ENCODE measurements at regions not wholly inside any gene's neighbourhood (a gene's known extent, or its start where the extent isn't known, plus 50 kb on each side); places are given as distances from the start of the nearest gene placed in this dataset.
"Not testable (repeated sequence)": the region's sequence is repeated elsewhere in the genome, so short reads cannot be mapped to it uniquely, and the experiment has no call there.

DNA sequence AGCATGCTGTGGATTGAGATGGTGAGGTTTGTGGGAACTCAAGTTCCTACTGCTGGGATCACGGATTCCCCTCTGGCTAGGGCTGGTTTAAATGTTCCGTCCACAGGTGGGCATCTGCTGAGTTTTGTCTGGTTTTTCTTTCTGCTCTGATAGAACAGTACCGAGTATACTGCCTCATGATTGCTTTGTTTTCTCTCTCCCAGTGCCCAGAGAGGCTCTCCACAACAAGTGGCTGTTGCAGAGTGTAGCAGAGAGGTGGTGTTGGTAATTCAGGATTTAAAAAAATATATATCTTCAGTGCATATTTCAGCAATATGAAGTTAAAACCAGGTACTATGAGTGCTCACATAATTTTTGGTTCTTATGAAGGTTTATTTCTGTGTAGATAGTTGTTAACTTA is 213.7 kb downstream of the TEX13C start:
- Mint-ChIP-seq H3K4me1 (no peaks in the 10 kb centered on the region), H3K27me3 (no peaks in the 10 kb centered on the region), H3K27ac (no peak overlapping the region), H3K4me3 (no peak overlapping the region), H3K36me3 (no peaks in the 10 kb centered on the region), H3K9me3 (peaks cover 0 to 6% (median 2%) of the 10 kb centered on the region in 7 donors)
- DNase-seq, result no peak
- ATAC-seq (ENCODE audit: low read depth in 2 of 2), result no peak

DNA sequence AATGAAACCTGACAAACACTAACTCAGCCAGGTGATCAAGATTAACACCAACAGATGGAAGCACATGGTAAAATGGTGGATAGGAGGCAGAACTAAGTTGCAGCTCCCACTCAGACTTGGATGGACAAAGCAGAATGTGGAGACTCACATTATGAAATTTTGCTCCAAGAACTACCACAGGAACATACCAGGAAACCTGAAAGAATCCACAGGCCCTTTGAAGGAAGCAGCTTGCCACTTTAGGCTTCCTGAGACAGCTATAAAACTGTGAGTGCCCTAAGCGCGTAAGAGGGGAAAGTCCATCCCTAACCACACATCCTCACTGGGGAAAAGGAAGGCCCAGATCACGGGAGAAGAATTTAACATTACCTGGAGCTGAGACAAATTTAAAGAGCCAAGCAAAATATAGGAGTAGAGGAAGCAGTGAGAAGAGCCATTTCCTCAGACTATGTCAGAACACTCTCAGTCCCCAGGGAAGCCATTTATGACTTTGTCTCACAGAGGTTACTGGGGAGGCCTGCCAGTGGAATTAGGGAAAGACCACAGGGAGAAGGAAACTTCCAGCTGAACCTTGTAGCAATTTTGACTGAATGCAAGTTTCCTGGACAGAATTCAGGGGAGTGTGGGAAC is 224.5 kb downstream of the TEX13C start:
- Mint-ChIP-seq H3K9me3 (peaks cover 4 to 11% (median 6%) of the 10 kb centered on the region in 7 donors), H3K4me1 (no peaks in the 10 kb centered on the region), H3K36me3 (no peaks in the 10 kb centered on the region), H3K27me3 (no peaks in the 10 kb centered on the region), H3K4me3 (peak overlapping the region in 1 of 8 donors; percentile 42), H3K27ac (no peak overlapping the region)
- ATAC-seq (ENCODE audit: low read depth in 2 of 2), result no peak
- no peak for DNase-seq

DNA sequence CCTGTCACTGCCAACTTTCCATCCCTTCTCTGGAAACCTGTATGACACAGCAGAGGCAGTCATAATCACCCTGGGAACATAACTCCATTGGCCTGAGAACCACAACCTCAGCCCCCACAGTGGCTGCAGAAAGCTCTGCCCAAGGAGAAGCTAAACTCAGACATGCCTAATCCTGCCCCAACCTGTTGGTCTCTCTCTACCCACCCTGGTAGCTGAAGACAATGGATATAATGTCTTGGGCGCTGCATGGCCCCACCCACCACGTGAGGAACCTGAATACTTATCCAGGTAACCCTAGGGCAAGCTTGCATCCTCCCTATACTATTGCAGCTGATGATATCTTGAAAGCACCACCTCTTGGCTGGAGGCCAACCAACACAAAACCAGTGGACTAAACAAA is 225.2 kb downstream of the TEX13C start:
- no peaks in the 10 kb centered on the region for H3K4me1 Mint-ChIP-seq
- no peak for DNase-seq
- H3K9me3 Mint-ChIP-seq, result peaks cover 4 to 10% (median 6%) of the 10 kb centered on the region in 7 donors
- H3K4me3 Mint-ChIP-seq, result no peak overlapping the region
- no peaks in the 10 kb centered on the region for H3K36me3 Mint-ChIP-seq
- no peak for ATAC-seq (ENCODE audit: low read depth in 2 of 2)
- no peaks in the 10 kb centered on the region for H3K27me3 Mint-ChIP-seq
- H3K27ac Mint-ChIP-seq, result no peak overlapping the region

DNA sequence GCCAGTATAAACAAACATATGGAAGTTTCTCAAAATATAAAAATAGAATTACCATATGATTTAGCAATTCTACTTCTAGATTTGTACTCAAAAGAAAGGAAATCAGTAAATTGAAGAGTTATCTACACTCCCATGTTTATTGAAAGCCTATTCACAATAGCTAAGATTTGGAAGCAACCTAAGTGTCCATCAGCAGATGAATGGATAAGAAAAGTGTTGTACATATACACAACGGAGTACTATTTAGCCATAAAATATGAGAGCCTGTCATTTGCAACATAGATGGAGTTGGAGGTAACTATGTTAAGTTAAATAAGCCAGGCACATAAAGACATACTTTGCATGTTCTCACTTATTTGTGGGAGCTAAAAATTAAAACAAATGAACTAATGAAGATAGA is 257.8 kb downstream of the TEX13C start:
- Mint-ChIP-seq H3K36me3 (no peaks in the 10 kb centered on the region), H3K4me1 (no peaks in the 10 kb centered on the region), H3K27me3 (no peaks in the 10 kb centered on the region), H3K9me3 (peaks cover 0 to 9% (median 5%) of the 10 kb centered on the region in 7 donors), H3K27ac (no peak overlapping the region), H3K4me3 (no peak overlapping the region)
- ATAC-seq (ENCODE audit: low read depth in 2 of 2) (no peak), DNase-seq (no peak)

DNA sequence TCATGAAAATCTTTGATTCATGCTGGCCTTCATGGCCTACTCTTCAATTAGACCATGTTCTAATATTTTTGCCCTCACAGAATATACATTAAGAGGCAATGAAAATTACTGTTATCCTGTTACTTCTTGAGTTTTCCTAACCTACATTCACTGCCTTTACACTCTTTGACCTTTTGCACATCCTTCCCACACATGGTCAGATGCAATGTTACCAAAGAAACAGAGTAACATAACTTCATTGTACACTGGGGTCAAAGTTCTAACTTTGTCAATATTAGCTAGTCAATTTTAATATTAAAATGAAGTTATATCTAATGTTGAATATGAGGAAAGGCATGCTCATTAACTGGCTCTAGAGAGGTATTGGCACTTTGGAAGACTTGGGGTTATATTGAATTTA is 284.8 kb downstream of the TEX13C start:
- H3K27ac Mint-ChIP-seq, result no peak overlapping the region
- H3K4me3 Mint-ChIP-seq, result no peak overlapping the region
- H3K4me1 Mint-ChIP-seq, result no peaks in the 10 kb centered on the region
- H3K9me3 Mint-ChIP-seq, result peaks cover 0 to 5% (median under 1%) of the 10 kb centered on the region in 7 donors
- DNase-seq, result no peak
- no peaks in the 10 kb centered on the region for H3K36me3 Mint-ChIP-seq
- ATAC-seq (ENCODE audit: low read depth in 2 of 2), result no peak
- H3K27me3 Mint-ChIP-seq, result no peaks in the 10 kb centered on the region

DNA sequence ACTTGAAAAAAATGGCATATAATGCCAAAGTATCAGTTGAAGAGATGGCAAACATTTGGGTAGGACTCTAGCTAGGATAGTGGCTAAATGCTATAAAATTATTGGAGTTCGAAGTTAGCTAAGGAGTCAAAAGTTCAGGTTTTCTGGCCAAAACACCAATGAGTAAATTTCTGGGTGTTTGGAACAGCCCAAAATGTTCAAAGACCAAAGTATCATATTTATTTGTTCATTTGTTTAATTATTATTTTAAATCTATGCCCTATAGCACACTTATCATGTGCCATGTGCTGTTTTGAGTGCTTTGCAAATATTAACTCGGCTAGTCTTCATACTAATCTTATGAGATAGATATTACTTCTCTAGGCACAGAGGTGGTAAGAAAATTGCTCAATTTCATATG is 285.5 kb downstream of the TEX13C start:
- Mint-ChIP-seq H3K27me3 (no peaks in the 10 kb centered on the region), H3K27ac (no peak overlapping the region), H3K9me3 (peaks cover 0 to 5% (median 0%) of the 10 kb centered on the region in 7 donors), H3K4me1 (no peaks in the 10 kb centered on the region), H3K36me3 (no peaks in the 10 kb centered on the region), H3K4me3 (no peak overlapping the region)
- DNase-seq (no peak), ATAC-seq (ENCODE audit: low read depth in 2 of 2) (no peak)

DNA sequence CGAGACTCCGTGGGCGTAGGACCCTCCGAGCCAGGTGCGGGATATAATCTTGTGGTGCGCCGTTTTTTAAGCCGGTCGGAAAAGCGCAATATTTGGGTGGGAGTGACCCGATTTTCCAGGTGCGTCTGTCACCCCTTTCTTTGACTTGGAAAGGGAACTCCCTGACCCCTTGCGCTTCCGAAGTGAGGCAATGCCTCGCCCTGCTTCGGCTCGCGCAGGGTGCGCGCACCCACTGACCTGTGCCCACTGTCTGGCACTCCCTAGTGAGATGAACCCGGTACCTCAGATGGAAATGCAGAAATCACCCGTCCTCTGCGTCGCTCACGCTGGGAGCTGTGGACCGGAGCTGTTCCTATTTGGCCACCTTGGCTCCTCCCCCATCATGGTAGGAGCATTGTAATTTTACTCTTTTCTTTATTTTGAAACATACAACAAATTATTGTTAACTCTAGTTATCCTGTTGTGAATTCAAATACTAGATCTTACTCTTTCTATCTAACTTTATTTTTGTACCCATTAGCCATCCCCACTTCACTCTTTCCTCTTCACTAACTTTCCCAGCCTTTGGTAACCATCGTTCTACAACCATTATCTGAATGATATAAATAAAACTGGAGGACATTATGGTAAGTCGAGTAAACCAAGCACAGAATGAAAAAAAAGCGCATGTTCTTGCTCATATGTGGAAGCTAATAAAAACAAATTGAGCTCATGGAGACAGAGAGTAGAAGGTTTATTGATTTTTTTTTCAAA is 295.1 kb downstream of the TEX13C start:
- H3K4me1 Mint-ChIP-seq; H3K36me3 Mint-ChIP-seq; ATAC-seq (ENCODE audit: low read depth in 2 of 2); H3K27ac Mint-ChIP-seq; H3K27me3 Mint-ChIP-seq; DNase-seq; H3K4me3 Mint-ChIP-seq: not testable (repeated sequence)
- H3K9me3 Mint-ChIP-seq, result peaks cover 0 to 11% (median 3%) of the 10 kb centered on the region in 7 donors

DNA sequence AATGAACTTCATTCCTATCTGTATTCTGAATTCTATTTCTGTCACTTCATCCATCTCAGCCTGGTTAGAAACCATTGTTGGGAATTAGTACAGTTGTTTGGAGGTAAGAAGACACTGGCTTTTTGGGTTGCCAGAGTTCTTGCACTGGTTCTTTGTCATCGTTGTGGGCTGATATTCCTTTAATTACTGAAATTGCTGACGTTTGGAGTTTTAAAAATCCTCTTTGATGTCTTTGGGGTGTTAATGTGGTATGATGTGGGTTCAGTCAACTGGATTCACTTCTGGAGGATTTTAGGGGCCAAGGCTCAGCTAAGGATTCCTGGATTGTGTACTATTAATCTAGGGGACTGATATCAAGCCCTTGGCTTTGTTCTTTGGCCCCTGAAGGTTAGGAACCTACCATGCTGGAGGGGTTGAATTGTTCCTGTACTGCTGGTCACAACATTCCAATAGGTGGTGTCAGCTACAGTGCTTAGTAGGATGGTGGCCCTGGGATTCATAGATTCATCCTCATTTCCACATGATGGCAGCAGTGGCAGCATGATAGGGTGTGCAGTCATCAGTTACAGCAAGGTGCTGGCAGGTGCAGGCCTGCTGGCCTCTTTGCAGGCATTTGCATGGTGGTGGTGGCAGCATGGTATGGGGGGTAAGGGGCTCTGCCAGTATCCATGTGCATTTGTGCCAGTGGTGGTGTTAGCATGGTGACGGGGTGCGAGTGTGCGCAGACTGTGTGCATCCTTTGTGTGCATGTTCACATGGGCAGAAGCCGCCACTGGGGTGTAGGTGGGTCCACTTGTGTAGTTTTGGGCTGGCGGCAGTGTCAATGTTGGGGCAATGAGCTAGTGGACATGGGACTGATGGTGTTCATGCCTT is 301.3 kb downstream of the TEX13C start:
- Mint-ChIP-seq H3K36me3 (no peaks in the 10 kb centered on the region), H3K9me3 (peaks cover 0 to 8% (median 0%) of the 10 kb centered on the region in 7 donors), H3K27me3 (no peaks in the 10 kb centered on the region), H3K4me3 (no peak overlapping the region), H3K27ac (peak overlapping the region in 1 of 6 donors; percentile 45), H3K4me1 (no peaks in the 10 kb centered on the region)
- no peak for ATAC-seq (ENCODE audit: low read depth in 2 of 2)
- no peak for DNase-seq

DNA sequence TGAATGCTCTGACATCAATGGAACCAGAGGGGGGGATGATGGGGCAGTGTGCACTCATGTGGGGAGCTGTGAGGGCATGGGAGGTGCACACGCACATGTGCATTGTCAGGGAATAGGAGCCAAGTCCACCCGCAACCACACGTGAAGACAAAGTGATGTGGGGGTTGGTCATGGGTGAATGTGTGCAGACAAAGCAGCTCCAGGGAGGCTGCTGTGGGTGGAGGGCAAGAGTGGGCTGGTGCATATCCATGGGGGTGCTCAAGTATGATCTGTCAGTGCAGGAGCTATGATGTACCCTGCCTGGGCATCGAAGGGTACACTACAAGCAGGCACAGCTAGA is 301.9 kb downstream of the TEX13C start:
- Mint-ChIP-seq H3K4me3 (no peak overlapping the region), H3K27me3 (no peaks in the 10 kb centered on the region), H3K9me3 (peaks cover 0 to 8% (median 0%) of the 10 kb centered on the region in 7 donors), H3K27ac (peak overlapping the region in 1 of 6 donors; percentile 45), H3K36me3 (no peaks in the 10 kb centered on the region), H3K4me1 (no peaks in the 10 kb centered on the region)
- ATAC-seq (ENCODE audit: low read depth in 2 of 2) (no peak), DNase-seq (no peak)

DNA sequence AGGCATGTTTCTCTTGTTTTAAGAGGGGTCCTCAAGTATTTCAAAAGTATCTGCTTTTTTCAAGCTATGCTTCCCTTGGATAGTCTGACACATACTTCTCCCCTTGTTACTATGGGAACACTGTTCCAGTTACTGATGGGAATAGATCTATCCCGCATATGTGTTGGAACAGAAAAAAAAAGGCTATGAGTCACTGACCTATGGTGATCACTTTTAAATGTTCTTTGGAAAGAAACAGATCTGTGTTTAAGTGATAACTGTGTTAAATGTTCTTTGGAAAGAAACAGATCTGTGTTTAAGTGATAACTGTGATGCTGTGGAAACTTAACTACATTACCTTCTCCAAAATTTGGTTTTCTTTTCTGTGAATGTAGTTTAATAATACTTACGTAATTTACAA is 303.2 kb downstream of the TEX13C start:
- H3K27me3 Mint-ChIP-seq, result no peaks in the 10 kb centered on the region
- no peaks in the 10 kb centered on the region for H3K4me1 Mint-ChIP-seq
- H3K27ac Mint-ChIP-seq, result no peak overlapping the region
- H3K9me3 Mint-ChIP-seq, result peaks cover 0 to 5% (median 0%) of the 10 kb centered on the region in 7 donors
- DNase-seq, result no peak
- no peaks in the 10 kb centered on the region for H3K36me3 Mint-ChIP-seq
- H3K4me3 Mint-ChIP-seq, result no peak overlapping the region
- no peak for ATAC-seq (ENCODE audit: low read depth in 2 of 2)

DNA sequence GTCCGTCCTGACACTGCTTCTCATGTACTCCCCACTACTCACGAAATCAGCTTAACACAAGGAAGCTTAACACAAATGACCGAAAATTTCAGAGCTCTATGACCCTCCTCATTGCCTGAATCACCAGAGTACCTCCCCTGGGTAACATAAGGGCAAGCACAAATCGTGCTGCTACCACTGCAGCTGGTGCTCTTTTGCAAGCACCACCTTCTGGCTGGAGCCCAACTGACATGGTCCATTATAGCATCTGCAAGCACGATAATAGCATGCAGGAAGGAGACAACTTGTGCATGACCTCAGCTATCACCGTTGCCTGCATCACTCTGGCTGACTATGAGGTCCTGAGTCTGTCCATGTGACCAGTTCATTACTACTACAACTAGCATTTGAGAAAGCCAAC is 308.0 kb downstream of the TEX13C start:
- Mint-ChIP-seq H3K4me1 (no peaks in the 10 kb centered on the region), H3K9me3 (peaks cover 0 to 2% (median 0%) of the 10 kb centered on the region in 7 donors), H3K27ac (peak overlapping the region in 1 of 6 donors; percentile 9), H3K4me3 (peak overlapping the region in 1 of 8 donors; percentile 68), H3K27me3 (no peaks in the 10 kb centered on the region), H3K36me3 (no peaks in the 10 kb centered on the region)
- DNase-seq, result no peak
- no peak for ATAC-seq (ENCODE audit: low read depth in 2 of 2)

DNA sequence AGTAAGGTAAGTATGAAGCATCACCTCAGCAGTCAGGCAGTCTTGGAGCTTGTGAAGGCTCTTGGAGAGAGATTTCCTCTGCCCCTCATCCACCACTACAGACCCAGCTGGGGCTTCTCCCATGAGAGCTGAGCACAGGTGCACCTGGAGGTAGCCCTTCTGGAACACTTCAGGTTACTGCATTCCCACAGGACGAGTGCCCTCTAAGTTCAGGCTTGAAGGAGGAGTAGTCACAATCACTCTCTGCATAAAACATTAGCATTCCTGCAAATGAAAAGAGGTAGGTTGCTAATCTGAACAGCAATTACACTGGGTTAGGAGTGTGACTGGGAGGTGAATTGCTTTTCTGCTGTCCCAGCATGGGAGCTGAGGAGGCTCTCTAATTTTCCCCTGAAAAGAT is 308.8 kb downstream of the TEX13C start:
- Mint-ChIP-seq H3K9me3 (peaks cover 0 to 4% (median 0%) of the 10 kb centered on the region in 7 donors), H3K4me1 (no peaks in the 10 kb centered on the region), H3K4me3 (no peak overlapping the region), H3K27ac (no peak overlapping the region), H3K36me3 (no peaks in the 10 kb centered on the region), H3K27me3 (no peaks in the 10 kb centered on the region)
- DNase-seq (no peak), ATAC-seq (ENCODE audit: low read depth in 2 of 2) (no peak)

DNA sequence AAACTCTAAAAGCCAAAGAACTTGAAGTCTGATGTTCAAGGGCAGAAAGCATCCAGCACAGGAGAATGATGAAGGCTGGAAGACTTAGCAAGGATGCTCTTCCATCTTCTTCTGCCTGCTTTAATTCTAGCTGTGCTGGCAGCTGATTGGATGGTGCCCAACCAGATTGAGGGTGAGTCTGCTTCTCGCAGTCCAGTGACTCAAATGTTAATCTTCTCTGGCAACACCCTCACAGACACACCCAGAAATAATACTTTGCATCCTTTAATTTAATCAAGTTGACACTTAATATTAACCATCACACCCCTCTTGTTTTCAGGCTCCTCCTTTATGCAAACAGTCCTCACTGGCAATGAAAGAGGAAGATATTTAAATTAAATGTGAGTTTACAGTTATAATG is 321.7 kb downstream of the TEX13C start:
- no peak overlapping the region for H3K4me3 Mint-ChIP-seq
- H3K4me1 Mint-ChIP-seq, result no peaks in the 10 kb centered on the region
- no peaks in the 10 kb centered on the region for H3K27me3 Mint-ChIP-seq
- H3K9me3 Mint-ChIP-seq, result peaks cover 0 to 12% (median 5%) of the 10 kb centered on the region in 7 donors
- H3K36me3 Mint-ChIP-seq, result no peaks in the 10 kb centered on the region
- no peak for ATAC-seq (ENCODE audit: low read depth in 2 of 2)
- DNase-seq, result no peak
- H3K27ac Mint-ChIP-seq, result no peak overlapping the region

DNA sequence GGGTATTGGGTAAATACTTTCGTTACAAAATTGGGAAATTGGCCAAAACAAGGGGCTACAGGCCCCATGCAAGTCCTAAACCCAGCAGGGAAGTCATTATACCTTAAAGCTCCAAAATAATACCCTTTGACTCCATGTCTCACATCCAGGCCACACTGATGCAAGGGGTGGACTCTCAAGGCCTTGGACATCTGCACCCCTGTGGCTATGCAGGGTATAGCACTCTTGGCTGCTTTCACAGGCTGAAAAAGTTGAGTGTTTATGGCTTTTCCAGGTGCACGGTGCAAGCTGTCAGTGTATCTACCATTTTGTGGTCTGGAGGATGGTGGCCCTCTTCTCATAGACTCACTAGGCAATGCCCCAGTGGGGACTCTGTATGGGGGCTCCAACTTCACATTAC is 326.5 kb downstream of the TEX13C start:
- no peak overlapping the region for H3K27ac Mint-ChIP-seq
- DNase-seq, result no peak
- H3K27me3 Mint-ChIP-seq, result no peaks in the 10 kb centered on the region
- H3K9me3 Mint-ChIP-seq, result peaks cover 0 to 12% (median 5%) of the 10 kb centered on the region in 7 donors
- H3K4me1 Mint-ChIP-seq, result no peaks in the 10 kb centered on the region
- H3K36me3 Mint-ChIP-seq, result no peaks in the 10 kb centered on the region
- no peak for ATAC-seq (ENCODE audit: low read depth in 2 of 2)
- no peak overlapping the region for H3K4me3 Mint-ChIP-seq

Data from naive B cell (primary cell).